GM19372 (cell line): ENCODE measurements at regions not wholly inside any gene's neighbourhood (a gene's known extent, or its start where the extent isn't known, plus 50 kb on each side); places are given as distances from the start of the nearest gene placed in this dataset.
"Not testable (repeated sequence)": the region's sequence is repeated elsewhere in the genome, so short reads cannot be mapped to it uniquely, and the experiment has no call there.

ENCODE experiments used
- ATAC-seq: cut with Tn5 transposase; IDR thresholded peaks from one replicate; pipeline ENCODE4 v1.9.1; 2021; ENCODE audit warnings: mild to moderate bottlenecking, low read depth, moderate library complexity; ENCODE audit not compliant: unreplicated experiment

DNA sequence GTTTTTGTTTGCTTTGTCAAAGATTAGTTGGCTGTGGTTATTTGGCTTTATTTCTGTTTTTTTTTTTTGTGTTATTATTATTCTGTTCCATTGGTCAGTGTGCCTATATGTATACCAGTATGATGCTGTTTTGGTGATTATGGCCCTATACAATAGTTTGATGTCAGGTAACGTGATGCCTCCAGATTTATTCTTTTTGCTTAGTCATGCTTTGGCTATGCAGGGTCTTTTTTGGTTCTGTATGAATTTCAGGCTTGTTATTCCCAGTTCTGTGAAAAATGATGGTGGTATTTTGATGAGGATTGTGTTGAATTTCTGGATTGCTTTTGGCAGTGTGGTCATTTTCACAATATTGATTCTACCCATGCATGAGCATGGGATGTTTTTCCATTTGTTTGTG, 312.8 kb downstream of the TAF11L14 start:
- ATAC-seq: no peak

GRCh38 chr5:17951392-17952169, 317.3 kb downstream of the TAF11L14 start:
- ATAC-seq: no peak

DNA sequence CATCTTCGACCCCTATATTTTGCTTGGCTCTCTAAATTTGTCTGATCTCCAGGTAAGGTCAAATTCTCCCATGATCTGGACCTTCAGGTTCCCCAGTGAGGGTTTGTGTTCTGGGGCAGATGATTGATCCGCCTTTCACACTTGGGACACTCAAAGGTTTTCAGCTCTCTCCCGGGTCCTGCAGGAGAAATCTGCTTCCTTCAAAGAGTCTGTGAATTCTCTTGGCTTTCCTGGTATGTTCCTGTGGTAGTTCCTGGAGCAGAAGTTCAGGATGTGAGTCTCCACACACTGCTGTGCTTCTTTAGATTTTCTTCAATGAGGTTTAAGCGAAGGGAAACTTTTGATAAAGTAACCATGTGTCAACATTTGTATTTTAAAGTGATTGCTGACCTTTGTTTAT, 318.0 kb downstream of the TAF11L14 start:
- ATAC-seq: no peak

DNA sequence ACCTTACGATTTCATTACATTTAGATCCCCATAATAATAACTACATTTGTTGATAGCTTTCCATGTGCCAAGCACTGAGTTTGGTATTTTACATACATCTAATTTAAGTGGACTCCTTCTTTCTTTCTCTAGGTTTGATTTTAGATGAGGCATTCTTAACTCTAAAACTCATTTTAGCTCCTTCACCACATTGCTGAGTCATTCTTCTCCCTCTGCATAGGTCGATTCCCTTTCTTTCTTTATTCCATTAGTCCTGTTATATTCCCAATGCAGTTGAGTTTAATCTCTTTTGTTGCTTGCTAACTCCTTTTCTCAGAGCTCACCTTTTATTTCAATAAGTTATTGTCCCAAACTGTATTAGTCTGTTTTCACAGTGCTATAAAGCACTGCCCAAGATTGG, 329.8 kb downstream of the TAF11L14 start:
- no peak for ATAC-seq

- no peak for ATAC-seq
These were observed 332.6 kb downstream of the TAF11L14 start for GRCh38 chr5:17966640-17967402.

- ATAC-seq: no peak
These were observed 342.1 kb downstream of the TAF11L14 start for GRCh38 chr5:17976404-17976803.

- ATAC-seq: no peak
These were observed 344.7 kb downstream of the TAF11L14 start for GRCh38 chr5:17978954-17979353.

- ATAC-seq: not testable (repeated sequence)
These were observed 348.4 kb downstream of the TAF11L14 start for GRCh38 chr5:17982626-17983025.

DNA sequence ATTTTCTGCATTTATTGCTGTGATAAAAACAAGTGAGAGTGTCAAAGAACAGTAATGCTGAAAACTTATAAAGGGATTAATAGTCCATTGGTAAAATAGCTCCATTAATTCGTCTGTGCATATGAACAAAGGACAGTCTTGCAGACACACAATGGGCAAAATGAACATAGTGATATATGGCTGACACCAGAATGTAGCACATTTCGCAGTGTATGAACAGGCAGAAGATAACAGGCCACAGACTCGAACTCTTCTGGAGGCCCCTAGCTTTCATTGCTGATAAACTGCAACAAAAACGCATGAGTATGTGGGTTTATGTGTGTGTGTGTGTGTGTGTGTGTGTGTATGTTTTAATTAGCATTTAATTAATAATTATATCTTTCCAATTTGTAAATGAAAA, 354.8 kb downstream of the TAF11L14 start:
- ATAC-seq: no peak

DNA sequence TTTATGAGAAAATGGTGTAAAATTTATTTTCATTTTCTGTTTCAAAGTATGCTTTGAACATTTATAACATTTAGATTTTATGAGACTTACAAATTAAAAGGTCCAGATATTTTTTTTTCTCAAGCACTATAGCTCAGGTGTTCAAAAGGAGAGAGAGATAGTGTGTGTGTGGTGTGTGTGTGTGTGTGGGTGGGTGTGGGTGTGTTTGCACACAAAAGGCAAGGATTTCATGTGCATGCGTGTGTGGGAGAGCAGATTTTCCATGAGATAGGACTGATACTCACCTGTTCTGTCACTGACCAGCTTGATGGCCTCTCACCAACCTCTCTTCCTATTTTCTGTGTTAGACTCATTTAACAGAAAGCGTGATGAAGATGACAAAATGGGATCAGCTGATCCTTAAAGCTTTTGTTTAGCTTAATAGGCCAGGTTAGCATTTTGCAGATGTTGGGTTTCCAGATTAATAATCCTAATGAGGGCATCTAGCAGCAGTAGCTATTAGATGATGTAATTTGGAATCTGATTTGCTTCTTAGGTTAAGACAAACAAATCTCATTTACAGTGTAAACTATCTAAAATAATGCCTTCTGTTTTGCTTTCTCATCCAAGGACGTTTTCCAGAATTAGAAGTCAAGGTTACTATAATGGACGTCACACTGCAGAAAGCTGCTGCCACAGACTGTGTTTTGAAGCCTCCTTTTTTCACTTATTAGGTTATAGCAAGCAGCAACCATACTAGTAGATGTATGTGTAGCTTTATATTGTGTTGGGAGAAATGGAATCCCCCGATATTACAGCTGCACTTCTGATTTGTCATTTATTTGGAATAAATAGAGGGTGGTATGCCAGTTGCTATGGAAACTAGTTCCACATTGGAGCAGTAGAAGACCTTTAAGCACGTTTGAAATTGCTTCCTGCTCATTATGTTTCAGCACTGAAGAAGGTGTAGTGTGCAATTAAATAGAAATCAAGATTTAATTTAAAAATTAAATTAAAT, 355.6 kb downstream of the TAF11L14 start:
- no peak for ATAC-seq

DNA sequence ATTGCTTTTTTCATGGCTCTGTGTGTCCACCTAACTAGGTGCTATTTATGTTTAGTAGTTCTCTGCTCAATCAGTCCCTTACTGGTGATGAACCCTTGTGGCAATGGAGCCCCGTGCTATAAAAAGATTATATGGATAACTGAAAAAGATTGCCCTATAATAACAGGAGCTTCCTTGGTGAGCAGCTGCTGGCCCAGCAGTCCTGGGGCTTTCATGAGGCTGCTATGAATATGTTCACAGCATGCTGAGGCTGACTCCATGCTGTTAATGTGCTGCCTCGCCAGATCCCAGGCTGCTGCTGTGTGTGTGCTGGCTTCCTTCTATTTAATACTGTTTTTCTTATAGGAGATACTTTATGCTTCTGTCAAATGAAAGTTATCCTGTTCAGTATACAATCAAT, 357.5 kb downstream of the TAF11L14 start:
- no peak for ATAC-seq

GRCh38 chr5:17992291-17992690, 358.0 kb downstream of the TAF11L14 start:
- no peak for ATAC-seq

DNA sequence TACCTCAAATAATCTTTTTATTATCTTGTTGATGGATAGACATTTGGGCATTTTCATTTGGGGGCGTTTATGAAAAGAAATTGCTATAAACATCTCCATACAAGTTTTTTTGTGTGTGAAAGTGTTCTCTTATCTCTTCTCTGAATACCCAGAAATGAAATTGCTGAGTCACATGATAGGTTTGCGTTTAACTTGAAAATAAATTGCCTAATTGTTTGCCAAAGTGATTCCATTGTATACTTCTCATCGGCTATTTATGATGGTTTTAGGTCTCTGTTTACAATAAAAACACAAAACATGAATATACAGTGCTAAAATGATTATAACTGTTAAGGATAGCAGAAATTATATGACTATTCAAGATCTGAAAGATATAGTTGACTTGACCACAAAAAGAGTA, 361.7 kb downstream of the TAF11L14 start:
- no peak for ATAC-seq

DNA sequence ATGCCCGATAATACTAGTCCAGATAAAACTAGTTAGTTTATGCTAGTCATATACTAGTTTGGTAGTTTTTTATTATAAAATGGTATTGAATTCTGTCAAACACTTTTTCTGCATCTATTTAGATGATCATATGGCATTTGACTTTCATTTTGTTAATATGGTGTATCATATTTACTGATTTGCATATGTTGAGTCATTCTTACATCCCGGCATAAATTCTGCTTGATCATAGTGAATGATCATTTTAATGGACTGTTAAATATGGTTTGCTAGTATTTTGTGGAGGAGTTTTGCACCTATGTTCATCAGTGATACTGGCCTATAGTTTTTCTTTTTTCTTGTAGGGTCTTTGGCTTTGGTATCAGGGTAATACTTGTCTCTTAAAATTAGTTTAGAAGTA, 365.6 kb downstream of the TAF11L14 start:
- no peak for ATAC-seq

DNA sequence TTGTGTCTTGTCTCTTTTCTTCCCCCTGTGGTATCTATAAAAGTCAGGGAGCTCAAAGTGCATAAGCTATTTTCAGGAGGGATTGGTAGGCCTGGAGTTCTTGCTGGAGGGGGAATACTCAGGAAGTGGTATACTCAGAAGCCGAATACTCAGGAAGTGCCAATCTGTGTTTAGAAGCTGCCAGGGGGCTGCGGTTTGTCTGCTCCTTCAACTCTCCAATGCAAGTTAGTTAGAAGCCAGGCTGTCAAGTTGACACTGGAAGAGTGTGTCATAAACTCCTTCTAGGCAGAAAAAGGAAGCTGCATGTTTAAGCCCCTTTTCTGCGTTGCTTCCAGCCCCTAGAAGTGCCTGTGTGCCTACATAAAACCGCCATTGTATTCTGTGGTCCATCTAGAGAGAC, 366.5 kb downstream of the TAF11L14 start:
- no peak for ATAC-seq

DNA sequence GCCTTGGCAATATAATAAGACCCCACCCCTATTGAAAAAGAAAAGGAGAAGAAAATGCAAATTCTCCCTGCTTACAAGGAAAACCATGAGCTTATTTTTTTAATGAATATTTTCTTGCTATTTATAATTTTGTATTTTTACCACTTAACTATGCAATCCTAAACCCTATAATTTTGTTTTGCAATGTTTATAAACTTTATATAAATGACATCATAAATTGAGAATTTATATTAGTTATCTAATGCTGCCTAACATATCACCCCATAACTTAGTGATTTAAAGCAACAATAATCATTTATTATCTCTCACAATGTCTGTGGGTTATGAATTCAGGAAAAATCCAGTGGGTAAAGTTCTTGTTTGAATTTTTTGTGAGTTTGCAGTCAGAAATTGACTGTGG, 369.1 kb downstream of the TAF11L14 start:
- ATAC-seq: no peak

DNA sequence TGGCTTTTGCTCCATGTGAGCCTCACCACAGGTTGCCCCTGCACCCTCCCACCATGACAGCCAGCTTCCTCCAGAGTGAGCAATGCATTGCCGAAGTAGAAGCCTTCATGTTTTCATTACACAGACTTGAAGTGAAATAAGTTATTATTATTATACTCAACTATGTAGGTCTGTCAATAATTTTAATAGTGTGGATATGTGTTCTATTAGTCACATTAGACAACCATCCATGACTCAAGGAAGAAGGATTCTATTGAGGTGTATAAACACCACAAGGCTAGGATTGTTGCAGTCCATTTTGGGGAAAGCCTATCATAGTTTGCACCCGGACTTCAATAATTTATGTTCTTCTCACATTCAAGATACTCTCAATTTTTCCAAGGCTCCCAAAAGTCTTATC, 369.5 kb downstream of the TAF11L14 start:
- no peak for ATAC-seq

- not testable (repeated sequence) for ATAC-seq
These were observed 372.0 kb downstream of the TAF11L14 start for GRCh38 chr5:18006235-18006634.

DNA sequence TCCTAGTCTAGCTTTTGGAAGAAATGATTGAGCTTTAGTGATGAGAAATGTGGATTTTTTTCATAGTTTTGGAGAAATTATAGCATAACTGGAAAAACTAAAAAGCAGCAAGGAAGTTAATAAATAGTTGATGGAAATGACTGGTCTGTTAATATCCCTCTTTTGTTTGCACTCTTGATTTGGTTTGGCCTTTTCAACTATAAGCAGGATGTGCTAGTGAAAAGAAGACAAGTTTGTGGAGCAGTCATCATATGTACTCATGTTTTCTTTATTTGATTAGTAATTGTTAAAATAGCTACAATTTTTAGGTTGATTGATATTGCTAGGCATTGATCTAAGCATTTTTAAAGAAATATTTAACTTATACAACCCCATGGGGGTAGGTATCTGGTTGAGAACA, 374.7 kb downstream of the TAF11L14 start:
- ATAC-seq: no peak

DNA sequence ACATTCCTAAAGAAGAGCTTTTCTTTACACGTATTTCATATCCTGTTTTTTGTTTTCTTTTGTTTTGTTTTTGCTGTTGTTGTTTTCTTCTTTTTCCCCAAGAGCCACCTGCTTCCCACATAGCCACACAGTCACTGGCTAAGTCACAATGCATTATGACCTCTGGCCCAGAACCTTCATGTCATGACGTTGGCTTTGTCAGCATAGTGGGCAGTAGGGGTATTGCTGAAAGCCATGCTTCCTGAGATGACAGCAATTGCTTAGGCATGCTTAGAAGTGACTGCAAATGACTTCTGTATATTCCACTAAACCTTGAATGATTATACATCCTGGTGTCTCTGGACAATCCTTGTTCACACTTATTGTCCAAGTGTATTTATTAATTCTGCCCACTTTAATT, 375.8 kb downstream of the TAF11L14 start:
- no peak for ATAC-seq

- no peak for ATAC-seq
These were observed 384.2 kb downstream of the TAF11L14 start for GRCh38 chr5:18018472-18018871.
